CD4-positive, CD25-positive, alpha-beta regulatory T cell (primary cell): ENCODE measurements at regions not wholly inside any gene's neighbourhood (a gene's known extent, or its start where the extent isn't known, plus 50 kb on each side); places are given as distances from the start of the nearest gene placed in this dataset.
"Not testable (repeated sequence)": the region's sequence is repeated elsewhere in the genome, so short reads cannot be mapped to it uniquely, and the experiment has no call there.

ENCODE experiments used
- ATAC-seq, 2 donors: fragments of 150-1000 bp; cut with Tn5 transposase; one replicate each; pipeline ENCODE4 v1.10.0; 2021; ENCODE audit warnings: low read depth in 2 of 2, moderate number of reproducible peaks in 2 of 2, moderate library complexity in 1 of 2
- DNase-seq, 3 donors: peaks; one replicate each; pipeline versions ENCODE4 v3.0.0 to v3.0.0-alpha.2; 2012 to 2022; ENCODE audit warnings: mixed read lengths in 1 of 3
- H3K27ac ChIP-seq: one replicate; pipeline ENCODE4 v1.7.0; 2013; ENCODE audit warnings: mild to moderate bottlenecking, low read length; ENCODE audit not compliant: insufficient read depth, poor library complexity, severe bottlenecking
- H3K27me3 ChIP-seq: one replicate; pipeline ENCODE4 v1.7.0; 2013; ENCODE audit warnings: low read length; ENCODE audit not compliant: control insufficient read depth, insufficient read depth
- H3K36me3 ChIP-seq: one replicate; pipeline ENCODE4 v1.7.0; 2013; ENCODE audit warnings: mild to moderate bottlenecking, low read length, moderate library complexity; ENCODE audit not compliant: control insufficient read depth, insufficient read depth
- H3K4me1 ChIP-seq: 2 replicates; pipeline ENCODE4 v1.7.0; 2013; ENCODE audit warnings: mild to moderate bottlenecking, low read length; ENCODE audit not compliant: insufficient read depth, control insufficient read depth, poor library complexity, severe bottlenecking
- H3K4me3 ChIP-seq: one replicate; pipeline ENCODE4 v1.7.0; 2013; ENCODE audit warnings: low read depth, mild to moderate bottlenecking, low read length, moderate library complexity
- H3K9me3 ChIP-seq, 2 experiments: 1 replicate in 1 of 2; 2 replicates in 1 of 2; pipeline ENCODE4 v1.7.0; 2013; ENCODE audit warnings: low read length in 2 of 2, mild to moderate bottlenecking in 1 of 2, moderate library complexity in 1 of 2; ENCODE audit not compliant: control insufficient read depth in 2 of 2
- H3K27ac Mint-ChIP-seq, 3 donors: one replicate each; pipeline ENCODE4 v1.8.0; 2020 to 2022; ENCODE audit warnings: mild to moderate bottlenecking in 3 of 3, mixed read lengths in 3 of 3, moderate library complexity in 2 of 3
- H3K27me3 Mint-ChIP-seq: one replicate; pipeline ENCODE4 v1.8.0; 2022; ENCODE audit warnings: mild to moderate bottlenecking, mixed read lengths
- H3K36me3 Mint-ChIP-seq: one replicate; pipeline ENCODE4 v1.8.0; 2020; ENCODE audit warnings: mixed read lengths
- H3K4me1 Mint-ChIP-seq, 4 donors: one replicate each; pipeline ENCODE4 v1.8.0; 2020 to 2022; ENCODE audit warnings: mixed read lengths in 4 of 4, mild to moderate bottlenecking in 1 of 4
- H3K4me3 Mint-ChIP-seq, 4 donors: one replicate each; pipeline ENCODE4 v1.8.0; 2020 to 2022; ENCODE audit warnings: mild to moderate bottlenecking in 4 of 4, mixed read lengths in 4 of 4, moderate library complexity in 3 of 4
- H3K9me3 Mint-ChIP-seq, 7 donors: one replicate each; pipeline ENCODE4 v1.8.0; 2020 to 2022; ENCODE audit warnings: mixed read lengths in 7 of 7, mild to moderate bottlenecking in 3 of 7, moderate library complexity in 2 of 7

- H3K27ac ChIP-seq, result no peak overlapping the region
- no peaks in the 10 kb centered on the region for H3K9me3 ChIP-seq
- no peak overlapping the region for H3K4me3 ChIP-seq
- no peak overlapping the region for H3K4me3 Mint-ChIP-seq
- H3K27me3 Mint-ChIP-seq, result peaks cover 38% of the 10 kb centered on the region
- ATAC-seq, result no peak
- H3K9me3 Mint-ChIP-seq, result peaks cover 0 to 2% (median 0%) of the 10 kb centered on the region in 7 donors
- peaks cover 13% of the 10 kb centered on the region for H3K4me1 ChIP-seq
- H3K36me3 Mint-ChIP-seq, result no peaks in the 10 kb centered on the region
- H3K27ac Mint-ChIP-seq, result peak overlapping the region in 1 of 3 donors; percentile 20
- no peak for DNase-seq
- peaks cover 2% of the 10 kb centered on the region for H3K27me3 ChIP-seq
- H3K36me3 ChIP-seq, result no peaks in the 10 kb centered on the region
- H3K4me1 Mint-ChIP-seq, result peaks cover 15 to 45% (median 29%) of the 10 kb centered on the region in 4 donors
These were observed 68.7 kb upstream of the KRAS start for GRCh38 chr12:25319233-25319984.

GRCh38 chr12:25317553-25317952 is 66.8 kb upstream of the KRAS start:
- ATAC-seq (no peak), DNase-seq (no peak)
- Histone ChIP-seq H3K27me3 (peaks cover 2% of the 10 kb centered on the region), H3K27ac (no peak overlapping the region), H3K4me3 (no peak overlapping the region), H3K9me3 (no peaks in the 10 kb centered on the region), H3K36me3 (no peaks in the 10 kb centered on the region), H3K4me1 (peaks cover 5% of the 10 kb centered on the region)
- no peaks in the 10 kb centered on the region for H3K36me3 Mint-ChIP-seq
- H3K27ac Mint-ChIP-seq, result no peak overlapping the region
- peaks cover 0 to 2% (median 0%) of the 10 kb centered on the region in 7 donors for H3K9me3 Mint-ChIP-seq
- no peak overlapping the region for H3K4me3 Mint-ChIP-seq
- peaks cover 29% of the 10 kb centered on the region for H3K27me3 Mint-ChIP-seq
- peaks cover 10 to 27% (median 17%) of the 10 kb centered on the region in 4 donors for H3K4me1 Mint-ChIP-seq

GRCh38 chr12:25315388-25315787 is 64.7 kb upstream of the KRAS start:
- Mint-ChIP-seq H3K27ac (no peak overlapping the region), H3K4me3 (no peak overlapping the region), H3K4me1 (peaks cover 0 to 7% (median 3%) of the 10 kb centered on the region in 4 donors), H3K36me3 (no peaks in the 10 kb centered on the region), H3K27me3 (peaks cover 29% of the 10 kb centered on the region), H3K9me3 (peaks cover 0 to 2% (median 0%) of the 10 kb centered on the region in 7 donors)
- H3K4me3 ChIP-seq, result no peak overlapping the region
- peaks cover 2% of the 10 kb centered on the region for H3K27me3 ChIP-seq
- ATAC-seq (no peak), DNase-seq (no peak)
- no peak overlapping the region for H3K27ac ChIP-seq
- H3K36me3 ChIP-seq, result no peaks in the 10 kb centered on the region
- H3K9me3 ChIP-seq, result no peaks in the 10 kb centered on the region
- H3K4me1 ChIP-seq, result no peaks in the 10 kb centered on the region

GRCh38 chr12:25313266-25313990 is 62.7 kb upstream of the KRAS start:
- not testable (repeated sequence) for H3K4me1 ChIP-seq, H3K9me3 ChIP-seq, H3K36me3 Mint-ChIP-seq, H3K27ac ChIP-seq, DNase-seq, H3K4me1 Mint-ChIP-seq, H3K4me3 ChIP-seq, H3K9me3 Mint-ChIP-seq, ATAC-seq, H3K27ac Mint-ChIP-seq, H3K36me3 ChIP-seq, H3K4me3 Mint-ChIP-seq, H3K27me3 ChIP-seq
- peaks cover 25% of the 10 kb centered on the region for H3K27me3 Mint-ChIP-seq

- H3K4me3 Mint-ChIP-seq, result no peak overlapping the region
- H3K4me3 ChIP-seq, result no peak overlapping the region
- no peaks in the 10 kb centered on the region for H3K36me3 Mint-ChIP-seq
- H3K27ac ChIP-seq, result no peak overlapping the region
- H3K27me3 ChIP-seq, result no peaks in the 10 kb centered on the region
- no peaks in the 10 kb centered on the region for H3K9me3 ChIP-seq
- H3K36me3 ChIP-seq, result no peaks in the 10 kb centered on the region
- ATAC-seq (no peak), DNase-seq (no peak)
- H3K27me3 Mint-ChIP-seq, result peaks cover 13% of the 10 kb centered on the region
- H3K9me3 Mint-ChIP-seq, result peaks cover 0 to 2% (median 0%) of the 10 kb centered on the region in 7 donors
- no peaks in the 10 kb centered on the region for H3K4me1 Mint-ChIP-seq
- H3K27ac Mint-ChIP-seq, result no peak overlapping the region
- H3K4me1 ChIP-seq, result no peaks in the 10 kb centered on the region
These were observed 60.8 kb upstream of the KRAS start for GRCh38 chr12:25311506-25311905.

- not testable (repeated sequence) for H3K4me1 ChIP-seq, H3K4me3 Mint-ChIP-seq, ATAC-seq, H3K9me3 Mint-ChIP-seq, H3K27me3 Mint-ChIP-seq, DNase-seq, H3K4me1 Mint-ChIP-seq, H3K4me3 ChIP-seq, H3K36me3 Mint-ChIP-seq, H3K9me3 ChIP-seq, H3K27me3 ChIP-seq, H3K27ac Mint-ChIP-seq, H3K36me3 ChIP-seq, H3K27ac ChIP-seq
These were observed 59.3 kb upstream of the KRAS start for GRCh38 chr12:25310071-25310470.

- no peaks in the 10 kb centered on the region for H3K27me3 ChIP-seq
- H3K4me3 ChIP-seq, result no peak overlapping the region
- no peak for DNase-seq
- H3K27me3 Mint-ChIP-seq, result no peaks in the 10 kb centered on the region
- peaks cover 0 to 2% (median 0%) of the 10 kb centered on the region in 4 donors for H3K4me1 Mint-ChIP-seq
- H3K27ac Mint-ChIP-seq, result no peak overlapping the region
- no peaks in the 10 kb centered on the region for H3K4me1 ChIP-seq
- H3K4me3 Mint-ChIP-seq, result no peak overlapping the region
- H3K9me3 ChIP-seq, result no peaks in the 10 kb centered on the region
- H3K36me3 Mint-ChIP-seq, result no peaks in the 10 kb centered on the region
- H3K36me3 ChIP-seq, result no peaks in the 10 kb centered on the region
- no peak overlapping the region for H3K27ac ChIP-seq
- peaks cover 0 to 3% (median 0%) of the 10 kb centered on the region in 7 donors for H3K9me3 Mint-ChIP-seq
- ATAC-seq, result no peak
These were observed 58.0 kb upstream of the KRAS start for GRCh38 chr12:25308756-25309155.
